ENCODE measurements at regions not wholly inside any gene's neighbourhood (a gene's known extent, or its start where the extent isn't known, plus 50 kb on each side); places are given as distances from the start of the nearest gene placed in this dataset.
"Not testable (repeated sequence)": the region's sequence is repeated elsewhere in the genome, so short reads cannot be mapped to it uniquely, and the experiment has no call there.

DNA sequence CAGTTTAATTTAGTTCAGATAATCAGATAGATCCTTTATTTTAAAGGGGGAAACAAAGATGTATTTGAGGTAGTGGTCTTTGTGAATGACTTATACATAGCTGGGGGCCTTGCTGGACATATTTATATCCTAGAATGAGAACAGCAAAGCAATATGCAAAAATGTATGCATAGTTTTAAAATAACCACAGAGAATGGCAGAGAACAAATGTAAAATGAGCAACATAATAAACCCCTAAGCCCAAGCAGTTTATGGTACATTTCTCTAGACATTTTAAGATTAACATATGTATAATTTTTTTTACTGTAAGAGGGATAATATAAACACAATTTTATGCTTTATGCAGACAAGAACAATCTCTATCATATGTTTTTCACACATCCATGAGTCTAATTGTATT lies 434.2 kb upstream of the SMIM31 start:
- no peak for DNase-seq (ENCODE audit: low spot score)

DNA sequence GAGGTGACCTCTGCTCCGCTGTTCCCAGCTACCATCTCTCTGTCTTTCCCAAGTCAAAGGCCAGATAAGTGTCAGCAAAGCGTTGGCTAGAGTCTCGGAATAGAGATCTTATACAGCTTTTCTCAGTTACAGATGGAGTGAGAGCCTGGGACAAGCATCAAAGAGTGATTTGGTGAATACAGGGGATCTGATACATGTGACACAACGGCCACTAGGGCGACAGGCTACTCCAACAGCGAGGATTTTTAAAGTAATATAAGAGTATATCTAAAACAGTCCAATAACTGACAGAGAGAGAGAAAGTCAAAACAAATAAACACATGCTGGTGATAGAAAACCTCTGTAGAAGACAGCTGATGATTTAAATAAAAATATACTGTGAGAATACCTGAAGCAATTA lies 433.1 kb upstream of the SMIM31 start:
- DNase-seq (ENCODE audit: low spot score), result no peak

- no peak for DNase-seq (ENCODE audit: low spot score)
Measured at GRCh38 chr4:164326056-164326455, 427.9 kb upstream of the SMIM31 start.

DNA sequence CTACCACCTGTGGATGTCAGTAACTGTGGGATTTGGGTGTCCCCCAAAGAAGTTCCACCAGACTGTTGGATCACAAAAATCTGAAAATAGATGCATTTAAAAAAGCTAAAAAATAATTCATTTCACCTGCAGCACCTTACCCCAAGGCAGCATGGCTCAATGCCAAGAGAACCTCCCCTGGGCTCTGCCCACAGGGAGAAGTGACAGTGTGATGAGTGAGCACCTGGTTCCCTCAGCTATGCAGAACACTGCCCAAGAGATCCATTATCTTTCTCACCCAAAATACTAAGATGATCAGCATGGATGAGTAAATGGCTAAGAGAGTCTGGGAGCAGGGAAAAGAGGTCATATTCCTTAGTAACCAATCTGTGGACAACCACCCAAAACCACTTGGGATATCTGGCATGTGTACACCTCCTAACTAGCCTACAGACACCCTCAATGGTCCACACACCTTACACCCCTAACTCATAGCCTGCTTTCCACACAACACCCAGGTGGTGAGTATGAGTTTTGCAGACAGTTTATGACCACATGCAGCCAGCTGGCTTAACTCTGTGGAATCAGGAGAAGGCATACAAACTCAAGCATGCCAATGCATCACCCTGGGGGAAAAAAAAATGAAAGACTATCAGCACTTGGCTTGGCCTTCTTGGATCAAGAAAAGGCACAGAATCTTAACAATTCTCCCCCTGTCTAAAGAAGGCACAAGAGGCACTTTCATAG lies 416.5 kb upstream of the SMIM31 start:
- no peak for DNase-seq (ENCODE audit: low spot score)

DNA sequence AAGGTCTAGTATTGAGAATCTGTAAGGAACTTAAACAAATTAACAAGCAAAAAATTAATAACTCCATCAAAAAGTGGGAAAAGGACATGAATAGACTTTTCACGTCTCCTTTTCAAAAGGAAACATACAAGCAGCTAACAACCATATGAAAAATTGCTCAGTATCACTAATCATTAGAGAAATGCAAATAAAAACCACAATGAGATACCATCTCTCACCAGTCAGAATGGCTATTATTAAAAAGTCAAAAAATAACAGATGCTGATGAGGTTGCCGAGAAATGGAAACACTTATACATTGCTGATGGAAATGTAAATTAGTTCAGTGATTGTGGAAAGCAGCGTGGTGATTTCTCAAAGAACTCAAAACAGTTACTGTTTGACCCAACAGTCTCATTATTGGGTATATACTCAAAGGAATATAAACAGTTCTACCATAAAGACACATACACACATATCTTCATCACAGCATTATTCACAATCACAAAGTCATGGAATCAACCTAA lies 410.4 kb upstream of the SMIM31 start:
- DNase-seq (ENCODE audit: low spot score), result no peak

- DNase-seq (ENCODE audit: low spot score), result no peak
Measured at GRCh38 chr4:164345756-164346155, 408.2 kb upstream of the SMIM31 start.

GRCh38 chr4:164350061-164350460 lies 403.9 kb upstream of the SMIM31 start:
- DNase-seq (ENCODE audit: low spot score), result no peak

DNA sequence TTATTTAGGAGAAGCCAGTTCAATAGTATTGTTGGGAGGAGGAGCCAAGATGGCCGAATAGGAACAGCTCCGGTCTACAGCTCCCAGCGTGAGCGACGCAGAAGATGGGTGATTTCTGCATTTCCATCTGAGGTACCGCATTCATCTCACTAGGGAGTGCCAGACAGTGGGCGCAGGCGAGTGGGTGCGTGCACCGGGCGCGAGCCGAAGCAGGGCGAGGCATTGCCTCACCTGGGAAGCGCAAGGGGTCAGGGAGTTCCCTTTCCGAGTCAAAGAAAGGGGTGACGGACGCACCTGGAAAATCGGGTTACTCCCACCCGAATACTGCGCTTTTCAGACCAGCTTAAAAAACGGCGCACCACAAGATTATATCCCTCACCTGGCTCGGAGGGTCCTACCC lies 403.2 kb upstream of the SMIM31 start:
- DNase-seq (ENCODE audit: low spot score), result not testable (repeated sequence)

GRCh38 chr4:164357957-164358356 lies 396.0 kb upstream of the SMIM31 start:
- DNase-seq (ENCODE audit: low spot score), result no peak

DNA sequence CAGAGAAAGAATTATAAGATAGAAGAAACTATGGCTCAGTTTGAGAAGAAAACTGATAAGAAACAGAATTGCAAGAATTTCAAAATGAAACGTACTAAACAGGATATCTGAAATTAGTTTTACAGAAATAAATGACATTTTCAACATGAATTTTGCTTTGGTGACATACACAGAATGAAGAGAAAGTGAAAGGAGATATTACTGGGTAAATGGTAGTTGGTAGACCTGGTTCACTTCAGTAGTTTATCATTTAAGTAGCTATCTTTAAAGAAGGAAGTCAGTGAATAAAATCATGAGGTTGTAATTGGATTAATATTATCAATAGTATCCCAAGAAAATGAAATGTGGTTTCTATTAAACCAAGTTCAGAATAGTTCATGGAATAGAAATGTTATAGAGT lies 395.5 kb upstream of the SMIM31 start:
- no peak for DNase-seq (ENCODE audit: low spot score)

DNA sequence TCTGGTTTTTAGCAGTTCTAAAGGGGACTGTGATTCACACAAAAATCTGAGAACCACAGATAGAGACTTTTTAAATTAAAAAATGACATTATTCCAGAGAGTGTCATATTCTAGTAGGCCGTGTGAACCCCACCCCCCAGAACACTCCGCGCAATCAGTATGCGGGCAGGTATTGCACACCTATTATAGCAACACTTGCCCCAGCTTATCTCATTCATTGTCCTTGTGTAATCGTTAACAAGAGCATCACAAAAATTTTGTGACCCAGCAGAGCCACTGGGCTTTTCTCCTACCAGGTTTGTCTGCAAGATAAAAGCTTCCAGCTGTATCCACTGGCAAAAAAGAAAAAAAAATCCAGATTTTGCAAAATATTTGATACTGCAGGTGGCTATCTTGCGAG lies 394.1 kb upstream of the SMIM31 start:
- no peak for DNase-seq (ENCODE audit: low spot score)

DNA sequence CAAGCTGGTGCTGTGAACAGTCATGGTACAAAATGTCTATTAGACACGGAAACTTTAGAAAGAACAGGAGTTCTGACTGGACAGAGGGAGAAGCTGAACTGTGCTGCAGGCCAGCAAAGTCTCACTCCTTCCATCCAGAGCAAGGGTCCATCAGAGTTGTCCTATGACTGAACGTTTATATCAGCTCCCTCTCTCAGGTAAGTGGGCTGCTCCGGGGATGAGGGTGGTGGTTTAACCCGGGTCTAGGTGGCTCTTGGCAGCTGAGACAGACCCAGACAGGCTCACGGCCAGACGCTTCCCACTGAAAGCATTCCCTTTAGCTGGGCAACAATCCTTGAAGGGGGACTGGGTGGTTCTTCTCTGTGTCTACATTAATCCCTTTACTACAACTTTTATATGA lies 385.0 kb upstream of the SMIM31 start:
- no peak for DNase-seq (ENCODE audit: low spot score)

GRCh38 chr4:164373021-164373420 lies 380.9 kb upstream of the SMIM31 start:
- no peak for DNase-seq (ENCODE audit: low spot score)

DNA sequence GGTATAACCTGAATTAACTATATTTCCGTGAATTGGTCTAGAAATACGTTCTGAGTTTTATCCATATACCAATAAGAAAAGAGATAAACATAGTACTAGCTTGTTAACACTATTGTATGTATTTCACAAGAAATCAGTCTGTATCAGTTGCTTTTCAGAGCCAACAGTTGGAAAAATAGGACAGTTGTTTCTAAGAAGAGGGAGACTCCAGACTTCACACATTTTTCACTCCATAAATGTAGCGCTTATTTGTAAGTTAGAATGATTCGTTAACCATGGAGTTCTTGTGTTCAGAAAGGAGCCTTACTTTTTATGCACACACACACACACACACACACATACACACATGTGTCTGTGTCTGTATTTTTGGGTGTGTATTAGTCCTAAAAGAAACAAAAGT lies 376.7 kb upstream of the SMIM31 start:
- no peak for DNase-seq (ENCODE audit: low spot score)

DNA sequence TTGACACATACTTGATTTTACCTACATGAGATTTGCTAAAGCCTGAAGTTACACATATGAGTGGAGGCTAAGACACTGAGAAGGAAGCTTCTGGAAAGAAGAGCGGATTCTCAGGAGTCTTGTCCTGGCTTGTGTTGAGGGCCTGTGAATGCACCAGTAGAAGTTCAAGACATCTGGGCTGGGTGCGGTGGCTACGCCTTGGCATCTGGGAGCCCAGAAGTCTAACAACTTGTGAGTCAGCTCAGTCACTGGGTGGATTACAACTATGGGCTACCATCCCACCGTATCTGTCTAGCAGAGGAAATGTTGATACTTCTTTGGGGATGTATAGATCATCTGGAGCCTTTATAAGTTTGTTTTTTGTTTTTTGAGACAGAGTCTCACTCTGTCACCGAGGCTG lies 375.6 kb upstream of the SMIM31 start:
- DNase-seq (ENCODE audit: low spot score), result no peak

GRCh38 chr4:164379694-164380093 lies 374.2 kb upstream of the SMIM31 start:
- no peak for DNase-seq (ENCODE audit: low spot score)

- no peak for DNase-seq (ENCODE audit: low spot score)
Measured at GRCh38 chr4:164381859-164382258, 372.1 kb upstream of the SMIM31 start.

DNA sequence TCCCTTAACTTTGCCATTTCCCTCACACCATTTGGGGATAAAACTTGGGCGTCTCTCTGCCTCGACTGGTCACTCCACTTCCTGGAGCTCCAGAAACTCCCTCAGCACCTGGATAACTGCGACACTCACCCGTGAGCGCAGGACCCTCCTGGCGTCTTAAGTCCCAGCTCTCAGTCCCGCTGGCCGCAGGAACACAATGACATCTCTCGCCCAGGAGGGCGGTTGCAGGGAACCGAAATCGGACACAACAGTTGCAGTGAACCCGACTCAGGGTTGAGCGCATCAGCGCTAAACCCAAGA lies 370.9 kb upstream of the SMIM31 start:
- no peak for DNase-seq (ENCODE audit: low spot score)

- DNase-seq (ENCODE audit: low spot score), result no peak
Measured at GRCh38 chr4:164383358-164384220, 370.3 kb upstream of the SMIM31 start.

DNA sequence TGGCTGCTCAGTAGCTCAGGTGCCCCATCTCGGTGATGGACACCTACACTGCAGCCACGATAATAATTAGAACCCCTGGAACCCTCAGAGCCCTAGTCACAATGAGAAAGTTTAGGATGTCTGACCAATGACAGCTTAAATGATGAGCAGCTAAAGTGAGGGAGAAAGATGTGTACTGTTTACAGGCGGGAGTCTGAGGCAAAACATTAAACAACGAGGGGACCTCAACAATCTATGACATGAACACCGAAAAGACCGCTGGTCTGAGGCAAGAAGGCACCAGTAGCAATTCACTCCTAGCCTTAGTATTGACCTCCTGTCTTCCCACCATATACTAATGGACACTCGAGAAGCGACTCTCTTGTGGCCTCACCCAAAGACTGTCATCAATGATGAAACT lies 369.5 kb upstream of the SMIM31 start:
- no peak for DNase-seq (ENCODE audit: low spot score)

DNA sequence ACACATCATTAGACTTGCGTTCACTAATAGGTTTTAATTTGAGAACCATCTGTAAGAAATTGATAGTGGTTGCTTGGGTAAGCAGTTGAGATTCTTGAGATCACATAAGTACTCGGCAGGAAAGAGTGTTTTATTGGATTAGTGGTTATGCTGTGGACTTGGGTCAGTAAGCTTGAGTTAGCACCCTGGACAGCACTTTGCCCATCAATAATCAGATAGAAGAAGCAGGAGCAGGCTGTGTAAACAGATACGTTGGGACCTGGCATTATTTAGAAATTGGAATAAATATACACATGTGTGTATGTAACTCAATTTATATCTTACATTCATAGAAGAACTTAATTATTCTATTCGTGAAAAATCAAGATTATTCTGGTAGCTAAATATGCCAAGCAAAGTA lies 357.5 kb upstream of the SMIM31 start:
- no peak for DNase-seq (ENCODE audit: low spot score)

DNA sequence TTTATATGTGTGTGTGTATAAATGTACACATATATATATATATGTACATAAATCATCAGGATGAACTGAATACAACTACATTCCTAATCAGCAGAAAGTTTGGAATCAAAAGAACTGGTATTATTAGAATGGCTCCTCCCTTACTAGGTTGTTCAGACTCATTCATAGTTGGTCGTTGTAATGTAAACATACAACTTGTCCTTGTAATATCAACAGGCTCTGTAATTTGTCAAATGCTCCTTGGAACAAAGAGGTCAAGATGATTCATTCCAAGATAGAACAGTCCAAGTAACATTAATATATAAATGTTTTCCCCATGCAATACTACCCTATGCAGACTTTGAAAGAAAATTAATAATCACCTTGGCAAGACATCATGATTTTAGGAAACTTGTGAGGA lies 351.4 kb upstream of the SMIM31 start:
- no peak for DNase-seq (ENCODE audit: low spot score)

DNA sequence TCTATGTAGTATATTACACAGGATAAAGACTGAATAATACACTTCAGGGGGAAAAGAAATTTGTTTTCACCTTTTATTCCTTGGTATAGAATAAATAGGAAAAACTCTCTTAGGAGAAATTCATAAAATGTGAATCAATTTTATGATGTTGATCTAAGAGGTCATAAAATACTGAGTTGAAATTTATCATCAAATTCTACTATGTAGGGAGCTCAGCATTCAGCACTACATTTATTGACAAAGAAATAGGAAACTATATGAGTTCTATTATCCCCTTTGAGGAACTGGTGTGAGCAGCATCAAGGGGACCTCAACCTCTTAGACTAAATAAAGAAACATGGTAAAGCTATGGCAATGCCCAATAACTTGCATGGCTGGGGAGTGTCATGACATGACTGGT lies 348.2 kb upstream of the SMIM31 start:
- DNase-seq (ENCODE audit: low spot score), result no peak

GRCh38 chr4:164408831-164409230 lies 345.1 kb upstream of the SMIM31 start:
- DNase-seq (ENCODE audit: low spot score), result no peak

Measured in AG08396 (cell line).